Endodermal cell (in vitro differentiated cells): ENCODE measurements at regions not wholly inside any gene's neighbourhood (a gene's known extent, or its start where the extent isn't known, plus 50 kb on each side); places are given as distances from the start of the nearest gene placed in this dataset.

Experiments used
- DNase-seq: peaks from one replicate; pipeline ENCODE4 v3.0.0-alpha.2; 2017
- H3K27ac ChIP-seq: 2 replicates; pipeline ENCODE4 v1.5.1; 2013; ENCODE audit warnings: mild to moderate bottlenecking, low read depth, low read length, moderate library complexity
- H3K27me3 ChIP-seq: 2 replicates; pipeline ENCODE4 v1.6.1; 2013; ENCODE audit warnings: mild to moderate bottlenecking, low read length, moderate library complexity; ENCODE audit not compliant: insufficient read depth, control insufficient read depth, poor library complexity, severe bottlenecking
- H3K36me3 ChIP-seq: 2 replicates; pipeline ENCODE4 v1.7.0; 2013; ENCODE audit warnings: mild to moderate bottlenecking, low read length, moderate library complexity; ENCODE audit not compliant: control insufficient read depth, insufficient read depth
- H3K4me1 ChIP-seq: one replicate; pipeline ENCODE4 v1.7.0; 2013; ENCODE audit warnings: low read length; ENCODE audit not compliant: control insufficient read depth, insufficient read depth
- H3K4me3 ChIP-seq: 2 replicates; pipeline ENCODE4 v1.5.1; 2013; ENCODE audit warnings: mild to moderate bottlenecking, low read length, moderate library complexity
- H3K9ac ChIP-seq: 2 replicates; pipeline ENCODE4 v1.6.1; 2013; ENCODE audit warnings: mild to moderate bottlenecking, low read length, moderate library complexity; ENCODE audit not compliant: poor library complexity, severe bottlenecking; ENCODE audit errors: extremely low read depth
- H3K9me3 ChIP-seq: 2 replicates; pipeline ENCODE4 v1.6.1; 2013; ENCODE audit warnings: mild to moderate bottlenecking, low read length, moderate library complexity; ENCODE audit not compliant: control insufficient read depth
- H3K27ac Mint-ChIP-seq: 2 replicates; pipeline ENCODE4 v1.8.0; 2020; ENCODE audit warnings: mixed read lengths
- H3K27me3 Mint-ChIP-seq: 2 replicates; pipeline ENCODE4 v1.8.0; 2021; ENCODE audit warnings: mild to moderate bottlenecking, mixed read lengths; ENCODE audit not compliant: insufficient read depth
- H3K36me3 Mint-ChIP-seq: 2 replicates; pipeline ENCODE4 v1.8.0; 2020; ENCODE audit warnings: low read depth, mixed read lengths
- H3K4me1 Mint-ChIP-seq: 2 replicates; pipeline ENCODE4 v1.8.0; 2020; ENCODE audit warnings: mixed read lengths
- H3K4me3 Mint-ChIP-seq: 2 replicates; pipeline ENCODE4 v1.8.0; 2020; ENCODE audit warnings: mild to moderate bottlenecking, moderate library complexity, mixed read lengths
- H3K9me3 Mint-ChIP-seq: 2 replicates; pipeline ENCODE4 v1.8.0; 2020; ENCODE audit warnings: mild to moderate bottlenecking, mixed read lengths
- CTCF ChIP-seq: fragments of 200-600 bp; sonication (generic); conservative IDR thresholded peaks from 2 replicates; pipeline ENCODE4 v1.5.0; 2021; ENCODE audit warnings: antibody characterized with exemption, mild to moderate bottlenecking
- WGBS, 2 experiments: methylation state at CpG; one replicate each; pipeline versions ENCODE4 v1.1.5 to v1.1.7; 2013; ENCODE audit warnings: missing lambda C conversion rate in 2 of 2, mixed read lengths in 1 of 2; ENCODE audit not compliant: insufficient coverage in 1 of 2, insufficient read length in 1 of 2; 5-methylcytosine and 5-hydroxymethylcytosine counted together

GRCh38 chr18:66219817-66220216 lies 384.1 kb downstream of the CDH19 start:
- Mint-ChIP-seq H3K27ac (no peak overlapping the region), H3K9me3 (peaks cover 2% of the 10 kb centered on the region), H3K27me3 (no peaks in the 10 kb centered on the region), H3K4me1 (no peaks in the 10 kb centered on the region), H3K36me3 (no peaks in the 10 kb centered on the region), H3K4me3 (no peak overlapping the region)
- 88% methylated on average over 1 of the region's 2 CpGs; no CpG with 5 or more reads in 1 of the 2 experiments for WGBS, 2 experiments
- Histone ChIP-seq H3K4me1 (no peaks in the 10 kb centered on the region), H3K4me3 (no peak overlapping the region), H3K27me3 (no peaks in the 10 kb centered on the region), H3K9ac (no peak overlapping the region), H3K36me3 (no peaks in the 10 kb centered on the region), H3K9me3 (no peaks in the 10 kb centered on the region), H3K27ac (no peak overlapping the region)
- TF ChIP-seq CTCF, result no peak
- DNase-seq, result no peak

- Histone ChIP-seq H3K9me3 (peaks cover 16% of the 10 kb centered on the region), H3K9ac (no peak overlapping the region), H3K27ac (no peak overlapping the region), H3K27me3 (no peaks in the 10 kb centered on the region), H3K4me1 (peaks cover 7% of the 10 kb centered on the region), H3K36me3 (no peaks in the 10 kb centered on the region), H3K4me3 (no peak overlapping the region)
- H3K4me3 Mint-ChIP-seq, result no peak overlapping the region
- no peaks in the 10 kb centered on the region for H3K36me3 Mint-ChIP-seq
- no peak overlapping the region for H3K27ac Mint-ChIP-seq
- no peak for TF ChIP-seq CTCF
- H3K4me1 Mint-ChIP-seq, result peaks cover 15% of the 10 kb centered on the region
- no peaks in the 10 kb centered on the region for H3K9me3 Mint-ChIP-seq
- H3K27me3 Mint-ChIP-seq, result no peaks in the 10 kb centered on the region
- DNase-seq, result no peak
- 100% methylated on average over 1 of the region's 1 CpG; no CpG with 5 or more reads in 1 of the 2 experiments for WGBS, 2 experiments
These were observed 392.1 kb downstream of the CDH19 start for GRCh38 chr18:66211749-66212148.

- Mint-ChIP-seq H3K27me3 (no peaks in the 10 kb centered on the region), H3K9me3 (no peaks in the 10 kb centered on the region), H3K4me3 (no peak overlapping the region), H3K4me1 (peaks cover 15% of the 10 kb centered on the region), H3K36me3 (no peaks in the 10 kb centered on the region), H3K27ac (no peak overlapping the region)
- WGBS, 2 experiments, result 100% methylated on average over 3 of the region's 3 CpGs; no CpG with 5 or more reads in 1 of the 2 experiments
- peaks cover 7% of the 10 kb centered on the region for H3K4me1 ChIP-seq
- no peak for DNase-seq
- H3K27ac ChIP-seq, result no peak overlapping the region
- no peak overlapping the region for H3K9ac ChIP-seq
- no peaks in the 10 kb centered on the region for H3K27me3 ChIP-seq
- H3K36me3 ChIP-seq, result no peaks in the 10 kb centered on the region
- peaks cover 16% of the 10 kb centered on the region for H3K9me3 ChIP-seq
- no peak overlapping the region for H3K4me3 ChIP-seq
- no peak for TF ChIP-seq CTCF
These were observed 393.0 kb downstream of the CDH19 start for GRCh38 chr18:66210875-66211274.
